ENCODE measurements at regions not wholly inside any gene's neighbourhood (a gene's known extent, or its start where the extent isn't known, plus 50 kb on each side); places are given as distances from the start of the nearest gene placed in this dataset.

DNA sequence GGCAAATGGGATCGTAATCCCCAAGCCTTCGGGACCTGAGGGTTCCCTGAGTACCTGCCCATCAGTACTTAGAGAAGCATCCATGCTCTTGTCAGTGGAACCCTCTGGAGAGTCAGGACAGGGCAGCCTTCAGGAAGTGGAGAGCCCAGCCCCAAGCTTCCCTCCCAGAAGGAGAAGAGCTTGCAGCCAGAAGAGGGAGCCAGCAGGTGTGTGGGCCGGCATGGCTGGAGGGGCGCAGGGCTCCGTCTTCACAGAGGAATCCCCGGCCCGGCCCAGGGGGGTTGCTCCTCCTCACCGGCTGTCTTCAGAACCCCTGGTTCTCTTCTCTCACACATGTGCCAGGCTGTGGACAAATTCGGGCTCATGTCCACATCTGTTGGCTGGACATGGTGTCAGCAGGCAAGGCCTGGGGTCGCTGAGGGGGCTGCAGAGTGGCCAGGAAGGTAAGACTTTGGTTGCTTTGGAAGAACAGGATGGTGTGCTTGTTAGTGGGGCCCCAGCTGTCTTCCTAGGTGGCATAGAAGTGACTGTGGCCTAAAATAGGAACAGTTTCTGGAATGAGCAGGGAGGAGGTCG, 58.9 kb upstream of the RXRA start:
- TF ChIP-seq ZFX (IDR thresholded peaks at IDR 0.05; ENCODE audit: borderline replicate concordance), result no peak
- TF ChIP-seq, protein P1, sequence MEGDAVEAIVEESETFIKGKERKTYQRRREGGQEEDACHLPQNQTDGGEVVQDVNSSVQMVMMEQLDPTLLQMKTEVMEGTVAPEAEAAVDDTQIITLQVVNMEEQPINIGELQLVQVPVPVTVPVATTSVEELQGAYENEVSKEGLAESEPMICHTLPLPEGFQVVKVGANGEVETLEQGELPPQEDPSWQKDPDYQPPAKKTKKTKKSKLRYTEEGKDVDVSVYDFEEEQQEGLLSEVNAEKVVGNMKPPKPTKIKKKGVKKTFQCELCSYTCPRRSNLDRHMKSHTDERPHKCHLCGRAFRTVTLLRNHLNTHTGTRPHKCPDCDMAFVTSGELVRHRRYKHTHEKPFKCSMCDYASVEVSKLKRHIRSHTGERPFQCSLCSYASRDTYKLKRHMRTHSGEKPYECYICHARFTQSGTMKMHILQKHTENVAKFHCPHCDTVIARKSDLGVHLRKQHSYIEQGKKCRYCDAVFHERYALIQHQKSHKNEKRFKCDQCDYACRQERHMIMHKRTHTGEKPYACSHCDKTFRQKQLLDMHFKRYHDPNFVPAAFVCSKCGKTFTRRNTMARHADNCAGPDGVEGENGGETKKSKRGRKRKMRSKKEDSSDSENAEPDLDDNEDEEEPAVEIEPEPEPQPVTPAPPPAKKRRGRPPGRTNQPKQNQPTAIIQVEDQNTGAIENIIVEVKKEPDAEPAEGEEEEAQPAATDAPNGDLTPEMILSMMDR (IDR thresholded peaks at IDR 0.05), result no peak
- no peak overlapping the region for H3K27ac ChIP-seq

DNA sequence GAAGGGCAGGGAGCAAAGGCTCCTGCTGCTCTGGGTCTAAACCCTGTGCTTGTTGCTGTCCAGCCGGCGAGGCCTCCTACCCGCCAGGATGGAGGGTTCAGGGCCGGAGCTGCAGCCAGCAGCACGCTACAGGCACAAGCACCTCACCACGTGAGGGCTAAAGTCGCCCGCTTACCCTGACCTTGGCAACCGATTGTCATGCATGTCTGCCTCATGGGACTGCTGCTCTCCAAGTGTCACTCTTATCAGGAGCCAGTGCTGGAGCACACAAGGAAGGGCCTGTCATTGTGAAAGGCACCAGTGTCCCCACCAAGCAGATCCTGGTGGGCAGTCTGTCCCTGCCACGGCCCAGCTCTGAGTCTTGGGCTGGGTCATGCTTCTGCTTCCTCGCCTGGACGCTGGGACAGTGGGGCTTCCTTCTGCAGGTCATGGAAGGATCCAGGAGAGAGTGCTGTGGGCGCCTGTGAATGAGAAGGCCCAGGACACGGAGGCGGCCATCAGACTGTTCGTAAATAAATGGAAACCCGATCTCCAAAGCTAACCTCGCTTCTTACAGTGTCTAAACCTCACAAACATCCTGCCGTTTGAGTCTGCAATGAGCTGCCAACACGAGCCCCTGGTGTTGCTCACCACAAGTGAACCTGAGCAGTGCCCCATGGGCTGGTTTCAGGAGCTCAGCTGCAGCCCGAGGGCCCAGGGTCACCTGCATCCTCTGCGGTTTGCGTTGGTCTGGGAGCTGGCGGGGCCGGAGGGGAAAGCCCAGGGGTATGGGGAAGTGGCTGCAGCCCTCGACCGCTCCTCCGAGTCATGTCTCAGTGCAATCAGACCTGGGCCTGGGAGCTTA, 58.2 kb upstream of the RXRA start:
- TF ChIP-seq, protein P1 (IDR thresholded peaks at IDR 0.05), result no peak
- TF ChIP-seq ZFX (IDR thresholded peaks at IDR 0.05; ENCODE audit: borderline replicate concordance), result no peak
- no peak overlapping the region for H3K27ac ChIP-seq

DNA sequence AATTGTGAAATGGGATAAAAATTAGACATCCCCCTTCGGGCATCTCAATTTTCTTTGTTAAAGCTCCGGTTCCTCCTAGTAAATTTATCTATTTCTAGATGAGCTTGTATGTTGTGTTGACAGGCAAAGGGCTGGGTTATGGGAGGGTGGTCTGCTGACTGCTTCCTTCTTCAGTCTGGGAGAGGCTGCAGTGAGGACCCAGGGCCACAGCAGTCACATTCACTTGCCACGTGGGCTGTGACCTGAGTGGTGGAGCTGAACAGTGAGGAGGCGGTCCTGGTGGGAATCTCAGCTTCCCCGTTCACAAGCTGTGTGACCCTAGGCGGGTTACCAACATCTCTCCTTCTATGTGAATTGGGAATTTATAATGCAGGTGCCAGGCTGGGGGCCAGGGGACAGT, 57.5 kb upstream of the RXRA start:
- no peak overlapping the region for H3K27ac ChIP-seq

DNA sequence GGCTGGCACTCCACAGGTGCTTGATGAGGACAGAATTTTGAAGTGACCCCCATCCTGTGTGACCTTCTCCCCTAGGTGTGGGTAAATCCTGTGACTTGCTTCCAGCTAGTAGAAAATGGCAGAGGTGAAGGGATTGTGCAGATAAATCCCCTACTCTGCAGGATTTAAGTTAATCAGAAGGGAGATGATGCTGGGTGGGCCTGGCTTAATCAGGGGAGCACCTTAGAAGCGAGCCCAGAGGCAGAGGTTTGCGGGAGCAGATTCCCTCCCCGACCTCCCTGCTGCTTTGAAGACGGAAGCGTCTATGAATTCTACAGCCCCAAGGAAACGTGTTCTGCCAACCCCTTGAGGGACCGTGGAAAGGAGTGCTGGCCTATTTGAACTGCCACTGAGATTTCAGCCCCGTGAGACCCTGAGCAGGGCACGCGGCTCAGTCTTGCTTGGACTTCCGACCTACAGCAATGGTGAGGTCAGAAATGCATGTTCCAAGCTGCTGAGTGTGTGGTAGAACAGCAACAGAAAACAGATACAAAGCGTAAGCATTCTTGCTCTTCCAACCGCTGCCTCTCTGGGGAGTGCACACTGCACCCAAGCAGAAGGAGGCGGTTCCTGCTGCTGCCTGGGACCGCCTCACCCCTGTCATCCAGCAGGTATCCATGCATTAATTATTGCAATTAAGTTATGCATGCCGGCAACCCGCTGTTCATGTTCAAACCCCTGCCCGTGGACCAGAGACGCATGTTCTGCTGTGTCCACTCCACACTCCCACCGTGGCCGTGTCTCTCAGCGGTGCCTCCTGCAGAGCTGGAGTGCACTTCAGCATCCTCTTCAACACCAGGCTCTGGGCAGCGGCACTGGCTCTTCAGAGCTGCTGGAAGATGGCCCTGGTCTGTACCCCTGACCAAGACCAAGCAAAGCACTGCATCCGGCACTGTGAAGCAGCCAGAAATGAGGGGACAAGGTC, 54.6 kb upstream of the RXRA start:
- TF ChIP-seq, protein P1 (IDR thresholded peaks at IDR 0.05), result no peak
- H3K27ac ChIP-seq, result no peak overlapping the region

More for the DNA sequence above, 57.5 kb upstream of the RXRA start:
- TF ChIP-seq ZFX (IDR thresholded peaks at IDR 0.05; ENCODE audit: borderline replicate concordance), result no peak
- TF ChIP-seq, protein P1 (IDR thresholded peaks at IDR 0.05), result no peak

DNA sequence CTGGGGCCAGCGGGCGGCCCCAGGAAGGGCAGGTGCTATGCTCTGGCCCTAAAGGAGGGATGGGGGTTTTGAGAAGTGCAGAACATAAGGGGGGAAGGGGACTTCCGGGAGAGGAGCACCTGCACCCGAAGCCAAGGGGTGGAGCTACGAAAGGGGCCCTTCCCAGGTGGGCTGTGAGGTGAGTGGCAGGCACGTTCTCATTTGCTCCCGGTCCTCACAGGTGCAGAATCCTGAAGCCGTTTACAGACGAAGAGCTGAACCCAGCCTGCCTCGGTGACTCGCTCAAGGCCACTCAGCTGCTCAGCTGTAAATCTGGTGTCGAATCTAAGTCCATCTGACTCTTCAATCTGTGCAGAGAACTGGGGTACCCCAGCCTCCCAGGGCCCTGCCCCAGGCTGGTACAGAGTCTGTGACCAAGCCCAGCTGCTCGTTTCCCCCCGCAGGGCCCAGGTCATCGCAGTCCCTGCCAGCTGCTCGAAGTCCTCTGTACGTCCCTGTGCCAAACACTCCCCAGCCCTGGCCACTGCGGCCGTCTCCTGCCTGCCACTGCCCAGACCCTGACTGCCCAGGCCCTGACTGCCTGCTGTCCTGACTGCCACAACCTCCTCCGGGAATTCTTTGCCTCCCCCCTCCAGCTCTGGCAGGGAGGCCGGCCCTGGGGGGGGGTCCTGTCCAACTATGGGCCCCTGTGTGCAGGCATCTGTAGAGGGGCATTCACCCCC, 53.8 kb upstream of the RXRA start:
- no peak overlapping the region for H3K27ac ChIP-seq
- TF ChIP-seq ZFX (IDR thresholded peaks at IDR 0.05; ENCODE audit: borderline replicate concordance), result no peak
- TF ChIP-seq, protein P1 (IDR thresholded peaks at IDR 0.05), result no peak

DNA sequence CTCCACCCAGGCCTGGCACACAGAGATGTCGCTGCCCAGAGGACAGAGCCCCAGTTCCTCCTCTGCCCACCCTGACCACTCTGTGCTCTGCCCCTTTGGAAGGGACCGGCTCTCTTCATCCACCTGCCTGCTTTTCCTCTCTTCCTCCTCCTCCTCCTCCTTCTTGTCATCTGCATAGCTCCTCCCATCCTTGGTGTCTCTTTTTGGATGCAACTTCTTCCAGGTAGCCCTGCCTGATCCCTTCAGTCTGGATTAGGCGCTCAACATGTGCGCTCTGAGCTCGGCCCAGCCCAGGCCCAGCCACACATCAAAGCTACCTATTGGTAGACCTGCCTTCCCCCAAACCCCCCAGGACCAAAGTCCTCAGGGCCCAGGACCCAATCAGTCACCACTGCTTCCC, 52.6 kb upstream of the RXRA start:
- H3K27ac ChIP-seq, result no peak overlapping the region
- TF ChIP-seq, protein P1 (IDR thresholded peaks at IDR 0.05), result no peak
- TF ChIP-seq ZFX (IDR thresholded peaks at IDR 0.05; ENCODE audit: borderline replicate concordance), result no peak

Data from 22Rv1 (cell line).